HG03342 (cell line): ENCODE measurements at regions not wholly inside any gene's neighbourhood (a gene's known extent, or its start where the extent isn't known, plus 50 kb on each side); places are given as distances from the start of the nearest gene placed in this dataset.

Source experiments
- ATAC-seq: cut with Tn5 transposase; IDR thresholded peaks from one replicate; pipeline ENCODE4 v1.9.1; 2021; ENCODE audit warnings: mild to moderate bottlenecking, moderate library complexity; ENCODE audit not compliant: unreplicated experiment

GRCh38 chrX:39125834-39126233, 324.6 kb downstream of the MID1IP1 start:
- no peak for ATAC-seq

GRCh38 chrX:39133971-39134370, 332.7 kb downstream of the MID1IP1 start:
- ATAC-seq = peak; percentile 59

- ATAC-seq = no peak
These were observed 336.2 kb downstream of the MID1IP1 start for GRCh38 chrX:39137363-39137954.

GRCh38 chrX:39140581-39140980, 339.3 kb downstream of the MID1IP1 start:
- ATAC-seq = no peak

- ATAC-seq = peak; percentile 48
These were observed 343.1 kb downstream of the MID1IP1 start for GRCh38 chrX:39144323-39144722.

GRCh38 chrX:39144956-39145355, 343.7 kb downstream of the MID1IP1 start:
- ATAC-seq = peak; percentile 58

- ATAC-seq = no peak
These were observed 344.6 kb downstream of the MID1IP1 start for GRCh38 chrX:39145859-39146258.

GRCh38 chrX:39149761-39150160, 348.5 kb downstream of the MID1IP1 start:
- ATAC-seq = no peak

GRCh38 chrX:39150220-39150619, 349.0 kb downstream of the MID1IP1 start:
- ATAC-seq = no peak

- no peak for ATAC-seq
These were observed 349.4 kb downstream of the MID1IP1 start for GRCh38 chrX:39150621-39151020.

GRCh38 chrX:39152106-39152649, 350.9 kb downstream of the MID1IP1 start:
- ATAC-seq = no peak

- no peak for ATAC-seq
These were observed 354.8 kb downstream of the MID1IP1 start for GRCh38 chrX:39156051-39156450.

- ATAC-seq = no peak
These were observed 355.7 kb downstream of the MID1IP1 start for GRCh38 chrX:39157006-39157405.

- ATAC-seq = no peak
These were observed 356.5 kb downstream of the MID1IP1 start for GRCh38 chrX:39157796-39158195.

GRCh38 chrX:39158801-39159657, 357.8 kb downstream of the MID1IP1 start:
- ATAC-seq = peak; percentile 56

- no peak for ATAC-seq
These were observed 358.8 kb downstream of the MID1IP1 start for GRCh38 chrX:39159921-39160507.

GRCh38 chrX:39161611-39162255, 360.5 kb downstream of the MID1IP1 start:
- no peak for ATAC-seq

- ATAC-seq = no peak
These were observed 361.1 kb downstream of the MID1IP1 start for GRCh38 chrX:39162322-39162735.

- no peak for ATAC-seq
These were observed 362.4 kb downstream of the MID1IP1 start for GRCh38 chrX:39163581-39164126.

- ATAC-seq = no peak
These were observed 363.0 kb downstream of the MID1IP1 start for GRCh38 chrX:39164212-39164611.

- ATAC-seq = no peak
These were observed 363.9 kb downstream of the MID1IP1 start for GRCh38 chrX:39165185-39165584.
